ENCODE measurements at regions not wholly inside any gene's neighbourhood (a gene's known extent, or its start where the extent isn't known, plus 50 kb on each side); places are given as distances from the start of the nearest gene placed in this dataset.

GRCh38 chr9:107881626-107882300 lies 392.2 kb upstream of the KLF4 start:
- in situ Hi-C loops (cut with HindIII; ENCODE audit: low sequenced_read_pairs) = no loop called here

DNA sequence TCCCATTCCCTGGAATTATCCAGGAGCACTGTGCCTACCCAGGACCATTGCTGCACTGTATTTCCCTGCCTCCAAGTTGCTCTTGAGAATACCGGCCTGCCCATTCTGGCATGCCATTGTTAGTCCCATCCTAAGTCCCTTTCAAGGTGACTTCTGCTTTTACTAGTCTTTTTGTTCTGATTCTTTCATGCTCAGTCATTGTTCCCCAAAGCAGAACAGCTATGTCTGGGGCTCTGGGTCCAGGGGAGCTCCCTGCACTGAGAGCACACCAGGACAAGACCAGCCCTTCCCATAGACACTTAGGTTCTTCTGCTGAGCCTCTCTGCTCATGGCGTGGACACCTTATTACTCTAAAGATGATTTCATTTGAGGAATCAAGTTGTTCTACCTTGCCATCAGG lies 388.9 kb upstream of the KLF4 start:
- in situ Hi-C loops (cut with HindIII; ENCODE audit: low sequenced_read_pairs) = no loop called here

DNA sequence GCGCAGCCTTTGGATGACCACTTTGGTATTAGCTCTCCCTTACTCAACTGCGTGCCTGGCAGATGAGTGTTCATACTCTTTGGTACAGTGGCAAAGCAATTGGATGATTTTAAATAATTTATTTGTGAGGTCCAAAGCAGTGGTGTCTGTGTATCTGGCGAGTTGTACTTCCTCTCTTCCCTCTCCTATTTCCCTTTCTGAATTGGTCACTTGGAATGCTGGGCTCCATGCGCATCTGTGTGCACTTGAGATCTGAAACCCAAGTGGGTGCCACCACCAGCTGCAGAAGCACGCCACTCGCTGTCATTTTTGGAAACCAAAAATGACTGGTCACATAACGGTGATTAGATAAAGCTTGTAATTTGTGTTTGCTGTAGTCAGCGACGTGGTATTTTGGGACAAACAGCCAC lies 386.0 kb upstream of the KLF4 start:
- in situ Hi-C loops (cut with HindIII; ENCODE audit: low sequenced_read_pairs) = no loop called here

GRCh38 chr9:107874591-107875369 lies 385.2 kb upstream of the KLF4 start:
- in situ Hi-C loops (cut with HindIII; ENCODE audit: low sequenced_read_pairs) = no loop called here

DNA sequence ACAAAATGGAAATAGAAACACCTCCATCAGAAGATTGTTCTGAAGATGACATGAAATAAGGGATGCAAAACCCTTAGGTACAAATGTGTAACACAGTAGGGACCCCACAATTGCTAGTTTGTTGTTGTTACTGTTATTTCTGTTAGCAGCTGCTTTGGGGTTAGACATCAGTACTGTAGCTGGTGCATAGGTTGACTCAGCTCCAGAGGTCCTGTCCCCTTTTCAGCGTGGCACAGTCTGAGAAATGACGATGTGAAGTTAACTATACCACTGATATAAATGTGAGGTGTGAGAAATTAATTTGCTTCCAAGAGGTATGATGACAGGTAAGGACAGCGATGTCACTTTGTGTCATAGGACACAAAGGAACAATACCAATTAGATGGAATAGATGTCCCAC lies 384.6 kb upstream of the KLF4 start:
- in situ Hi-C loops (cut with HindIII; ENCODE audit: low sequenced_read_pairs) = no loop called here

DNA sequence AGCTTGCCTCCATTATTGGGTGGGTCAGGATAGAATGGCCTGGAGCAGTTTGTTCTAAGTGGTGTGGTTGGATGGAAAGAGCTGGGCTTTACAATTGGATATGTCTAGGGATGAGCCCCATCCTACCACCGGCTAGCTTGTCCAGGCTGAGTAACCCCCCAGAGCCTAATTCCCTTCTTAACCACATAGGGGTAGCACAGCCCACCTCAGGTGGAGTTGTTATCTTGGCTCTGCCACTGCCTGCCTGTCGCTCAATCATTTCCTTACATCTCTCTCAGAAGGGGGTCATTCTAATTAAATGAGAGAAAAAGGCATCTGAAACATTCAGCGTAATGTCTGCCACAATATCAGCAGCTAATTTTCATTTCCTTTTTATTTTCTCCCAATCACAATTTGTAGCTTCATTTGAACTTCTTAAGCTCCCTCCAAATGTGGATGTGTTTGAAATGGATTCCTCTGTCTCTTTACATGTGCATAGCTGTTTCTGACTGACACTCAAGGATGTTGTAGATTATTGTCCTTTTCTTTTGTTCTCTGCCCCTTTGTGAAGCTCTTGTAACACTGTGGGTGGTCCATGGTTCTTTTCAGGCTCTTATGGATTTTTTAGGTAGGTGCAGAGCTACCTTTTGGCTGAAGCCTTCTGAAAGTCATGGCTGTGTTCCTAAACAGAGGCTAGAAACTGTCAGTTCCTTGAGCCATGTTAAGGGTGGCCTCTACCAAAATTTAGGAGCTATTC lies 383.1 kb upstream of the KLF4 start:
- in situ Hi-C loops (cut with HindIII; ENCODE audit: low sequenced_read_pairs) = no loop called here

DNA sequence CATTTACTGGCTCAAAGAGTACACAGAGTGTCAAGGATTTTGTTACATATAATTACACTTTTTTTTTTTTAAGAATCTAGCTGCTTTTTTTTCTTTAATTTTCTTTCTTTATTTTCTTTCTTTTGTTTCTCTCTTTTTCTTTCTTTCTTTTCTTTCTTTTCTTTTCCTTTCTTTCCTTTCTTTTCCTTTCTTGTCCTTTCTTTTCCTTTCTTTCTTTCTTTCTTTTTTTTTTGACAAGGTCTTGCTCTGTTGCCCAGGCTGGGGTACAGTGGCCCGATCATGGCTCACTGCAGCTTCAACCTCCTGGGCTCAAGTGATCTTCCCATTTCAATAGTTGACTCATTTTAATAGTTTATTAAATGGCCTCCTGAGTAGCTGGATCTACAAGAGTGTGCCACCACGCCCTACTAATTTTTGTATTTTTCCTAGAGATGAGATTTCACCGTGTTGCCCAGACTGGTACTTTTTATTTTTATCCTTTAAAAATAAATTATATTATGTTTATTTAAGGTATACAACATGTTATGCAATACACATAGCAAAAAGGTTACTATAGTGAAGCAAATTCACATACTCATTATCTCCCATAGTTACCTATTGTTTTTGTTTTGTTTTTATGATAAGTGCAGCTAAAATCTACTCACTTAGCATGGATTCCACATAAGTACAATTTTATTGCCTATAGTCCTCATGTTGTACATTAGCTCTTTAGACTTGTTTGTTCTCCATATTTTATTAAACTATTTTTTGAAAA lies 381.5 kb upstream of the KLF4 start:
- in situ Hi-C loops (cut with HindIII; ENCODE audit: low sequenced_read_pairs) = no loop called here

GRCh38 chr9:107870221-107870620 lies 380.7 kb upstream of the KLF4 start:
- in situ Hi-C loops (cut with HindIII; ENCODE audit: low sequenced_read_pairs) = no loop called here

GRCh38 chr9:107869111-107869510 lies 379.5 kb upstream of the KLF4 start:
- in situ Hi-C loops (cut with HindIII; ENCODE audit: low sequenced_read_pairs) = no loop called here

- in situ Hi-C loops (cut with HindIII; ENCODE audit: low sequenced_read_pairs) = no loop called here
These were observed 378.6 kb upstream of the KLF4 start for GRCh38 chr9:107868186-107868585.

- in situ Hi-C loops (cut with HindIII; ENCODE audit: low sequenced_read_pairs) = no loop called here
These were observed 378.2 kb upstream of the KLF4 start for GRCh38 chr9:107867738-107868137.

- in situ Hi-C loops (cut with HindIII; ENCODE audit: low sequenced_read_pairs) = no loop called here
These were observed 377.2 kb upstream of the KLF4 start for GRCh38 chr9:107866711-107867311.

DNA sequence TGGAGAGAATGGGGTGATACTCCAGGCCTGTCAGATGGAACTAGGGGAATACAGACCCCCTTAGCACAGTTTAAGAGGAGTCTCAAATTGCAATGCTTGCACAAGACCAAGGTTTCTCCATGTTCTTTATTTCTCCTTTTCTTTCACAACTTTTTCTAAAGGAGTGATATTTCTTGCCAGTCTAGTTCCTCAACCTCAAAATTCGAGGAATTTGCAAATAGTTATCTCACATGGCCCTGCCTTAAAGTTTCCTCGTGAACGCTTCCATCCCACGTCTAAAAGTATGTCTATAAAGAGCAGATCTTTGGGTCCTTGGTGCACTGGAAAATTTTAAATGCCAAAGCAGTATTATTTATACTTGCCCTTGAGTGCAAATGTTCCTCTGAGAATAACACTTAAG lies 373.8 kb upstream of the KLF4 start:
- in situ Hi-C loops (cut with HindIII; ENCODE audit: low sequenced_read_pairs) = no loop called here

- in situ Hi-C loops (cut with HindIII; ENCODE audit: low sequenced_read_pairs) = no loop called here
These were observed 373.3 kb upstream of the KLF4 start for GRCh38 chr9:107862881-107863280.

- in situ Hi-C loops (cut with HindIII; ENCODE audit: low sequenced_read_pairs) = no loop called here
These were observed 372.8 kb upstream of the KLF4 start for GRCh38 chr9:107862323-107862722.

DNA sequence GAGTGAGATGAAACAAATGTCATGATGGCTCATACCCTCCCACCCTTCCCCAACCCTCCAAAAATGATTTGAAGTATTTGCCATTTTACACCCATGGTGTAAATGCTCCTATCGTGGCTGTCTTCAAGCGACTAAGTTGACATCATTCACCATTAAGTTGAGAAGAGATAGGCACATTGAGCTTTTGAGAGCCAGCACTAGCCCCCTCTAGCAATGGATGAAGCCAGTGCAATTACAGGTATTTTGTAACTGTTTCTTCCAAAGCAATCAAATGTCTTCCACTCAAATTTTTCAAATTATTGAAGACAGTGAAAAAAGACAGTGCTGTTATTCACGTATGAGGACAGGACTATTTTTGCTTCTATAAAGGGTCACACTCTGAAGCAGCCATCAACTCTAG lies 371.5 kb upstream of the KLF4 start:
- in situ Hi-C loops (cut with HindIII; ENCODE audit: low sequenced_read_pairs) = no loop called here

GRCh38 chr9:107858260-107858659 lies 368.7 kb upstream of the KLF4 start:
- in situ Hi-C loops (cut with HindIII; ENCODE audit: low sequenced_read_pairs) = no loop called here

- in situ Hi-C loops (cut with HindIII; ENCODE audit: low sequenced_read_pairs) = no loop called here
These were observed 367.1 kb upstream of the KLF4 start for GRCh38 chr9:107856633-107857032.

DNA sequence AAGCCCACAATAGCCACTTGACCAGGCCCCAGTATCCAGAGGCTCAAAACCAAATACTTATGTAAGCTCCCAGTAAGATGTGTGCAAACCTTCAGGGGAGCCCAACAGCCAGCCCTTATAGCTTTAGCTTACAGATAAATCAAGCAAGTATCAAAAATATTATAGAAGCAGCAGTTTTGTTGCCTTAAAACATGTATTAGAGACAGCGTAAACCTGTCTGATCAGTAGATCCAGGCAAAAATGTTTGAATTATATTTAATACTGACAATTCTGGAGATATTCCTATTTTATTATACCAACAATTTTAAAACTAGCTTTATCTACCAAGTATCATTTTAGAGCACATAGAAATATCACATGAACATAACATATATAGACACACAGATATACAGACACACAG lies 365.6 kb upstream of the KLF4 start:
- in situ Hi-C loops (cut with HindIII; ENCODE audit: low sequenced_read_pairs) = no loop called here

DNA sequence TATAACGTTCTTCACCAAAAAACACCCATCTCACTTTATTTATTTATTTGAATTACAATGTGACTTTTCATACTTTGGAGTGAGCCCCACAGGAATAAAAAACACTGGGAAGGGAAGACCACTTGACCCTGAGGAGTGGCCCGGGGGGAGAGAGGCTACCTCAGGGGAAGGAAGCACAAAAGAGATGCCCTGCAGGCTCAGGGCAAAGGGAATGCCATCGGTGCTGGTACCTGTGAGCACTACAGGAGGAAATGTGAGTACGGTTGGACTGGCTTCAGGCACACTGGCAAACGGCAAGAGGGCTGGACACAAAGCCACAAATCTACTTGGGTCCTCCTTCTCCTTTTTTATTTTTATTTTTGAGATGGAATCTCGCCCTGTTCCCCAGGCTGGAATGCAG lies 363.9 kb upstream of the KLF4 start:
- in situ Hi-C loops (cut with HindIII; ENCODE audit: low sequenced_read_pairs) = no loop called here

- in situ Hi-C loops (cut with HindIII; ENCODE audit: low sequenced_read_pairs) = no loop called here
These were observed 363.3 kb upstream of the KLF4 start for GRCh38 chr9:107852891-107853290.
